ENCODE measurements at regions not wholly inside any gene's neighbourhood (a gene's known extent, or its start where the extent isn't known, plus 50 kb on each side); places are given as distances from the start of the nearest gene placed in this dataset.

DNA sequence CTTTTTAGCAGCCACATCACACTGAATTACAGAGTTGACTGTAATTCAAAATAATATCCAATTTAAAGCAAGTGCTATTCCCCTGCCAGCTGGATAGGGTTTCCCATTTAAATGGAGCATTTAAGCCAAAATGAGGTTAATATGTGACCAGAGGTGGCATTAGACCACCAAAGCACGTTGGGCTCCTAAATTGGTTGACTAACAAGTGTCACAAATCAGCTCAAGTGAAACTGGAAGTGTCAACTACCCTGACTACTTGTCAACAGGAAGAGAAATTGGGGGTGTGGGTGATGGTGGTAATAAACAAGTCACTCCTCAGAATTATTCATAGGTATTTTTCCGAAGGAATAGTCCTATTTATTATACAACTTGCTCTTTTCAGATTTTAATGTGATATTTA, 609.6 kb upstream of the TLE4 start:
- no peak overlapping the region for H3K14ac ChIP-seq (ENCODE audit: insufficient read length)
- ChIA-PET POLR2A (ENCODE audit: partially characterized antibody) (no interaction called here), CTCF (ENCODE audit: partially characterized antibody) (interaction anchor here (1.2 to 1.8 kb wide), 2 partner anchors 18 to 273 kb away, joined by 3 to 4 read pairs; no protein-coding TSS in a partner anchor)
- no peak overlapping the region for H3K56ac ChIP-seq (replicated peaks; ENCODE audit: insufficient read length, low read depth, low read length)
- no peak overlapping the region for H4K91ac ChIP-seq (replicated peaks; ENCODE audit: insufficient read length, low read length)
- no peak overlapping the region for H2AFZ ChIP-seq (ENCODE audit: low read length)
- no peak overlapping the region for H2BK15ac ChIP-seq (ENCODE audit: low read length)
- H3K23me2 ChIP-seq (ENCODE audit: low read depth, low read length), result no peaks in the 10 kb centered on the region; the same call in 1 of the 2 replicates
- no peak for FAIRE-seq
- H2BK5ac ChIP-seq (ENCODE audit: low read depth, low read length), result no peak overlapping the region
- H2AK5ac ChIP-seq (ENCODE audit: low read depth, low read length), result no peak overlapping the region
- no peak overlapping the region for H3K18ac ChIP-seq (ENCODE audit: extremely low read depth, low read length)
- H2BK20ac ChIP-seq (ENCODE audit: low read length), result no peak overlapping the region
- no peak overlapping the region for H3K27ac ChIP-seq (ENCODE audit: low read depth, low read length)
- H4K5ac ChIP-seq (ENCODE audit: insufficient read length, low read depth, low read length), result no peak overlapping the region
- no peaks in the 10 kb centered on the region for H3K79me2 ChIP-seq (ENCODE audit: control insufficient read depth in 1 of 2, insufficient read depth in 2 of 2, low read length in 2 of 2)
- 97% methylated on average over 2 of the region's 2 CpGs; no CpG with 5 or more reads in 1 of the 2 experiments for WGBS, 2 experiments (ENCODE audit: extremely low coverage in 1 of 2, insufficient coverage in 1 of 2, insufficient read length in 1 of 2, insufficient replicate concordance in 2 of 2, low coverage in 1 of 2, low lambda C conversion rate in 2 of 2, missing lambda C conversion rate in 1 of 2)
- no peaks in the 10 kb centered on the region for H3K79me1 ChIP-seq (ENCODE audit: low read depth, low read length)
- no peak overlapping the region for H3K4ac ChIP-seq (replicated peaks; ENCODE audit: insufficient read length, low read depth, low read length)
- no peaks in the 10 kb centered on the region for H3K9me3 ChIP-seq (ENCODE audit: insufficient read depth in 2 of 2, low read depth in 1 of 2, low read length in 1 of 2)
- no peaks in the 10 kb centered on the region for H3K4me1 ChIP-seq (replicated peaks in 1 of 4; ENCODE audit: control insufficient read depth in 3 of 4, insufficient read depth in 4 of 4, low read length in 3 of 4)
- no peak overlapping the region for H4K8ac ChIP-seq (ENCODE audit: extremely low read depth, insufficient read depth, low read length)
- H3K9ac ChIP-seq (replicated peaks in 1 of 4; ENCODE audit: extremely low read depth in 1 of 4, low read depth in 3 of 4, low read length in 3 of 4), result no peak overlapping the region
- H3K27me3 ChIP-seq (replicated peaks in 1 of 4; ENCODE audit: control insufficient read depth in 3 of 4, extremely low read depth in 1 of 4, insufficient read depth in 3 of 4, low read length in 3 of 4), result no peaks in the 10 kb centered on the region
- no peak overlapping the region for H2BK12ac ChIP-seq (ENCODE audit: low read depth, low read length)
- H2BK120ac ChIP-seq (replicated peaks; ENCODE audit: low read depth, low read length), result no peak overlapping the region
- no peak overlapping the region for H3K4me2 ChIP-seq (ENCODE audit: insufficient read depth in 1 of 2, low read depth in 2 of 2, low read length in 2 of 2)
- H4K20me1 ChIP-seq (replicated peaks in 1 of 2; ENCODE audit: control insufficient read depth in 1 of 2, insufficient read depth in 2 of 2, low read length in 2 of 2), result no peaks in the 10 kb centered on the region
- DNase-seq (ENCODE audit: low read depth in 1 of 2, low spot score in 2 of 2), result no peak
- H3K36me3 ChIP-seq (ENCODE audit: control insufficient read depth in 2 of 4, insufficient read depth in 4 of 4, low read length in 3 of 4), result no peaks in the 10 kb centered on the region; a peak in 1 of 8 replicates
- H3K4me3 ChIP-seq (ENCODE audit: extremely low read depth in 1 of 4, insufficient read depth in 2 of 4, low read depth in 3 of 4, low read length in 4 of 4), result no peak overlapping the region
- H3K23ac ChIP-seq (ENCODE audit: insufficient read length), result no peak overlapping the region
- TF ChIP-seq POU5F1 (IDR thresholded peaks at IDR 0.05; ENCODE audit: low read depth, low read length) (no peak), NANOG (IDR thresholded peaks at IDR 0.05; ENCODE audit: insufficient read depth, low read depth, low read length, poor library complexity, severe bottlenecking) (no peak), JUND (IDR thresholded peaks at IDR 0.05; ENCODE audit: low read length) (no peak), CEBPB (IDR thresholded peaks at IDR 0.05; ENCODE audit: low read depth, low read length) (no peak), ATF3 (IDR thresholded peaks at IDR 0.05; ENCODE audit: insufficient read depth, low read depth, low read length) (no peak), POLR2A (IDR thresholded peaks at IDR 0.05; ENCODE audit: control extremely low read depth in 1 of 2, low read depth in 2 of 2, low read length in 2 of 2) (no peak), BCL11A (IDR thresholded peaks at IDR 0.05; ENCODE audit: low read depth in 2 of 2, low read length in 2 of 2) (no peak), HDAC2 (IDR thresholded peaks at IDR 0.05; ENCODE audit: borderline replicate concordance in 1 of 2, low read depth in 2 of 2, low read length in 2 of 2) (no peak), KDM4A (IDR thresholded peaks at IDR 0.05; ENCODE audit: low read depth, low read length, severe bottlenecking) (no peak), NRF1 (IDR thresholded peaks at IDR 0.05; ENCODE audit: low read depth, low read length) (no peak), RBBP5 (IDR thresholded peaks at IDR 0.05; ENCODE audit: borderline replicate concordance, low read depth, low read length) (no peak), CTCF (IDR thresholded peaks at IDR 0.05; ENCODE audit: control extremely low read depth in 1 of 3, insufficient read depth in 1 of 3, low read depth in 1 of 3, low read length in 3 of 3) (no peak)
